H9 (cell line): ENCODE measurements at regions not wholly inside any gene's neighbourhood (a gene's known extent, or its start where the extent isn't known, plus 50 kb on each side); places are given as distances from the start of the nearest gene placed in this dataset.
"Not testable (repeated sequence)": the region's sequence is repeated elsewhere in the genome, so short reads cannot be mapped to it uniquely, and the experiment has no call there.

ENCODE experiments used
- DNase-seq: peaks from one replicate; pipeline ENCODE4 v3.0.0-alpha.2; 2017
- H2AFZ ChIP-seq: one replicate; pipeline ENCODE4 v1.6.1; 2013; ENCODE audit warnings: mild to moderate bottlenecking, low read length, control low read depth, moderate library complexity
- H2AK5ac ChIP-seq: 2 replicates; pipeline ENCODE4 v1.6.1; 2013; ENCODE audit warnings: low read length, control low read depth, mixed read lengths; ENCODE audit not compliant: insufficient read length
- H2BK120ac ChIP-seq: one replicate; pipeline ENCODE4 v1.6.1; 2013; ENCODE audit warnings: low read depth, mild to moderate bottlenecking, low read length, control low read depth, inconsistent platforms; ENCODE audit not compliant: poor library complexity, severe bottlenecking
- H2BK12ac ChIP-seq: 2 replicates; pipeline ENCODE4 v1.6.1; 2013; ENCODE audit warnings: low read length, control low read depth, mixed read lengths, low read depth; ENCODE audit not compliant: insufficient read length
- H2BK15ac ChIP-seq: 2 replicates; pipeline ENCODE4 v1.6.1; 2013; ENCODE audit warnings: low read depth, low read length, control low read depth
- H2BK20ac ChIP-seq: one replicate; pipeline ENCODE4 v1.6.1; 2013; ENCODE audit warnings: low read depth, mild to moderate bottlenecking, low read length, control low read depth, inconsistent platforms; ENCODE audit not compliant: poor library complexity, severe bottlenecking
- H2BK5ac ChIP-seq: 2 replicates; pipeline ENCODE4 v1.6.1; 2013; ENCODE audit warnings: low read length, control low read depth, mixed read lengths; ENCODE audit not compliant: insufficient read length
- H3K14ac ChIP-seq: 2 replicates; pipeline ENCODE4 v1.6.1; 2013; ENCODE audit warnings: low read length, control low read depth; ENCODE audit not compliant: insufficient read depth
- H3K18ac ChIP-seq: 2 replicates; pipeline ENCODE4 v1.6.1; 2013; ENCODE audit warnings: low read depth, mild to moderate bottlenecking, mixed read lengths, low read length, control low read depth; ENCODE audit not compliant: insufficient read length
- H3K23ac ChIP-seq: 2 replicates; pipeline ENCODE4 v1.6.1; 2013; ENCODE audit warnings: low read length, control low read depth, mixed read lengths, low read depth; ENCODE audit not compliant: insufficient read length
- H3K23me2 ChIP-seq: 2 replicates; pipeline ENCODE4 v1.6.1; 2013; ENCODE audit warnings: low read depth, mild to moderate bottlenecking, mixed read lengths, low read length, control low read depth; ENCODE audit not compliant: insufficient read length, poor library complexity, severe bottlenecking
- H3K27ac ChIP-seq: 2 replicates; pipeline ENCODE4 v1.5.1; 2013; ENCODE audit warnings: low read length, control low read depth, mixed read lengths, low read depth; ENCODE audit not compliant: insufficient read length
- H3K27me3 ChIP-seq: 2 replicates; pipeline ENCODE4 v1.6.1; 2013; ENCODE audit warnings: low read length, control low read depth, inconsistent platforms; ENCODE audit not compliant: insufficient read depth
- H3K4ac ChIP-seq: 2 replicates; pipeline ENCODE4 v1.6.1; 2013; ENCODE audit warnings: low read depth, mild to moderate bottlenecking, control low read depth, inconsistent platforms, low read length, moderate library complexity
- H3K4me1 ChIP-seq: 2 replicates; pipeline ENCODE4 v1.6.1; 2013; ENCODE audit warnings: low read length, control low read depth, inconsistent platforms; ENCODE audit not compliant: insufficient read depth
- H3K4me2 ChIP-seq: 2 replicates; pipeline ENCODE4 v1.6.1; 2013; ENCODE audit warnings: low read length, control low read depth, mixed read lengths; ENCODE audit not compliant: insufficient read length, insufficient read depth
- H3K56ac ChIP-seq: 2 replicates; pipeline ENCODE4 v1.6.1; 2013; ENCODE audit warnings: low read depth, mild to moderate bottlenecking, mixed read lengths, low read length, control low read depth; ENCODE audit not compliant: insufficient read length
- H3K79me1 ChIP-seq: 2 replicates; pipeline ENCODE4 v1.6.1; 2013; ENCODE audit warnings: low read depth, mild to moderate bottlenecking, moderate library complexity, low read length, control low read depth, inconsistent platforms; ENCODE audit not compliant: insufficient read depth, poor library complexity, severe bottlenecking
- H3K79me2 ChIP-seq: 2 replicates; pipeline ENCODE4 v1.6.1; 2013; ENCODE audit warnings: low read length, control low read depth, inconsistent platforms; ENCODE audit not compliant: insufficient read depth
- H3K9ac ChIP-seq: 2 replicates; pipeline ENCODE4 v1.6.1; 2013; ENCODE audit warnings: low read length, control low read depth, mixed read lengths; ENCODE audit not compliant: insufficient read length; ENCODE audit errors: extremely low read depth
- H3K9me3 ChIP-seq: one replicate; pipeline ENCODE4 v1.6.1; 2013; ENCODE audit warnings: low read depth, low read length, inconsistent platforms; ENCODE audit not compliant: control insufficient read depth
- H3T11ph ChIP-seq: one replicate; pipeline ENCODE4 v1.6.1; 2013; ENCODE audit warnings: mild to moderate bottlenecking, low read length, control low read depth, inconsistent platforms
- H4K20me1 ChIP-seq: one replicate; pipeline ENCODE4 v1.6.1; 2013; ENCODE audit not compliant: control insufficient read depth, insufficient read length, insufficient read depth
- H4K5ac ChIP-seq: 2 replicates; pipeline ENCODE4 v1.6.1; 2013; ENCODE audit warnings: low read depth, mild to moderate bottlenecking, mixed read lengths, low read length, control low read depth; ENCODE audit not compliant: insufficient read length
- H4K8ac ChIP-seq: replicated peaks from 2 replicates; pipeline ENCODE4 v1.6.1; 2013; ENCODE audit warnings: low read length, control low read depth, mixed read lengths, low read depth; ENCODE audit not compliant: insufficient read length
- H4K91ac ChIP-seq: 2 replicates; pipeline ENCODE4 v1.6.1; 2013; ENCODE audit warnings: low read depth, mild to moderate bottlenecking, moderate library complexity, mixed read lengths, low read length, control low read depth; ENCODE audit not compliant: insufficient read length
- H3K27ac Mint-ChIP-seq, 3 experiments: 2 replicates in 2 of 3; 3 replicates in 1 of 3; pipeline ENCODE4 v1.8.0; 2020 to 2021; ENCODE audit warnings: mixed read lengths in 3 of 3, mild to moderate bottlenecking in 1 of 3, moderate library complexity in 1 of 3
- H3K27me3 Mint-ChIP-seq: 2 replicates; pipeline ENCODE4 v1.8.0; 2021; ENCODE audit warnings: low read depth, mild to moderate bottlenecking, moderate library complexity, mixed read lengths
- H3K36me3 Mint-ChIP-seq, 3 experiments: 2 replicates in 2 of 3; 3 replicates in 1 of 3; pipeline ENCODE4 v1.8.0; 2020 to 2021; ENCODE audit warnings: low read depth in 3 of 3, mixed read lengths in 3 of 3; ENCODE audit not compliant: insufficient read depth in 1 of 3
- H3K4me1 Mint-ChIP-seq, 2 experiments: 2 replicates each; pipeline ENCODE4 v1.8.0; 2020; ENCODE audit warnings: mixed read lengths in 2 of 2
- H3K4me3 Mint-ChIP-seq, 2 experiments: 2 replicates in 1 of 2; 3 replicates in 1 of 2; pipeline ENCODE4 v1.8.0; 2020 to 2021; ENCODE audit warnings: mild to moderate bottlenecking in 2 of 2, mixed read lengths in 2 of 2, moderate library complexity in 1 of 2
- H3K9me3 Mint-ChIP-seq, 2 experiments: 2 replicates in 1 of 2; 3 replicates in 1 of 2; pipeline ENCODE4 v1.8.0; 2020; ENCODE audit warnings: mild to moderate bottlenecking in 2 of 2, mixed read lengths in 2 of 2, moderate library complexity in 1 of 2
- CTCF ChIP-seq: fragments of 200-600 bp; sonication (generic); conservative IDR thresholded peaks from 3 replicates; pipeline ENCODE4 v1.8.0; 2021; ENCODE audit warnings: antibody characterized with exemption, mild to moderate bottlenecking
- WGBS: extraction: QIAGEN DNeasy Blood & Tissue Kit; methylation state at CpG from one replicate; pipeline ENCODE4 v1.1.7; 2013; ENCODE audit warnings: missing lambda C conversion rate, low lambda C conversion rate, mixed read lengths; ENCODE audit not compliant: insufficient read length; ENCODE audit errors: extremely low coverage; 5-methylcytosine and 5-hydroxymethylcytosine counted together

- peak; percentile 64 for DNase-seq
- Histone ChIP-seq H3K23ac (no peak overlapping the region), H3K14ac (no peak overlapping the region; the same call in 1 of the 2 replicates), H3K27ac (no peak overlapping the region), H4K91ac (no peak overlapping the region), H3K4me2 (no peak overlapping the region), H3K79me1 (no peaks in the 10 kb centered on the region), H3K18ac (no peak overlapping the region), H3K23me2 (no peaks in the 10 kb centered on the region), H2BK5ac (no peak overlapping the region), H3K4me1 (peaks cover 4% of the 10 kb centered on the region), H4K20me1 (no peaks in the 10 kb centered on the region), H4K5ac (no peak overlapping the region), H3K27me3 (no peaks in the 10 kb centered on the region), H3K9me3 (no peaks in the 10 kb centered on the region), H3K9ac (no peak overlapping the region), H3T11ph (no peak overlapping the region), H2BK15ac (no peak overlapping the region), H3K4ac (no peak overlapping the region), H4K8ac (no peak overlapping the region), H2BK20ac (no peak overlapping the region), H3K79me2 (no peaks in the 10 kb centered on the region), H2AK5ac (no peak overlapping the region), H3K56ac (no peak overlapping the region), H2BK120ac (no peak overlapping the region), H2BK12ac (no peak overlapping the region), H2AFZ (no peak overlapping the region)
- no peak for TF ChIP-seq CTCF
- no peaks in the 10 kb centered on the region for H3K9me3 Mint-ChIP-seq
- no peaks in the 10 kb centered on the region for H3K36me3 Mint-ChIP-seq
- H3K27me3 Mint-ChIP-seq = no peaks in the 10 kb centered on the region; the same call in 1 of the 2 replicates
- peaks cover 27 to 65% of the 10 kb centered on the region in 2 experiments for H3K4me1 Mint-ChIP-seq
- H3K27ac Mint-ChIP-seq = peak overlapping the region in 1 of 3 experiments; percentile 50; a peak in 2 of 7 replicates
- WGBS = no CpG with 5 or more reads among the region's 3 CpGs
- H3K4me3 Mint-ChIP-seq = no peak overlapping the region
Measured at GRCh38 chr18:6571239-6571602, 156.5 kb upstream of the L3MBTL4 start.

- H4K91ac ChIP-seq, H4K20me1 ChIP-seq, H3K27ac Mint-ChIP-seq, H3K56ac ChIP-seq, H3K23ac ChIP-seq, H3K18ac ChIP-seq, H3K9ac ChIP-seq, H3K4me1 ChIP-seq, H4K5ac ChIP-seq, H2BK5ac ChIP-seq, H3K36me3 Mint-ChIP-seq, DNase-seq, H3K4ac ChIP-seq, H3K27ac ChIP-seq, H2BK12ac ChIP-seq, H2BK15ac ChIP-seq, H3K79me1 ChIP-seq, H3K14ac ChIP-seq, H3K23me2 ChIP-seq, H3K79me2 ChIP-seq, H2AFZ ChIP-seq, H2BK120ac ChIP-seq, H3K9me3 Mint-ChIP-seq, H3K27me3 ChIP-seq, H2AK5ac ChIP-seq, H3K4me2 ChIP-seq, H3K27me3 Mint-ChIP-seq, H3T11ph ChIP-seq, H4K8ac ChIP-seq, H3K9me3 ChIP-seq, H3K4me3 Mint-ChIP-seq, H2BK20ac ChIP-seq: not testable (repeated sequence)
- peaks cover 17 to 55% of the 10 kb centered on the region in 2 experiments for H3K4me1 Mint-ChIP-seq
- whole genome bisulfite sequencing = no CpG with 5 or more reads among the region's 7 CpGs
Measured at GRCh38 chr18:6572192-6572591, 157.3 kb upstream of the ARHGAP28 start.
